HAP-1 (cell line): ENCODE measurements at regions not wholly inside any gene's neighbourhood (a gene's known extent, or its start where the extent isn't known, plus 50 kb on each side); places are given as distances from the start of the nearest gene placed in this dataset.

Experiments used
- DNase-seq, 2 experiments: peaks; one replicate each; pipeline ENCODE4 v3.0.0-alpha.2; 2016 to 2020; ENCODE audit warnings: low spot score in 2 of 2
- H3K27me3 ChIP-seq: fragments of 250-450 bp; sonication (Bioruptor Pico); 2 replicates; pipeline ENCODE4 v1.5.1; 2020; ENCODE audit warnings: low read depth, mild to moderate bottlenecking, moderate library complexity
- H3K36me3 ChIP-seq: fragments of 250-450 bp; sonication (Bioruptor Pico); replicated peaks from 2 replicates; pipeline ENCODE4 v1.5.1; 2020; ENCODE audit warnings: mild to moderate bottlenecking
- H3K4me1 ChIP-seq: fragments of 250-450 bp; sonication (Bioruptor Pico); 2 replicates; pipeline ENCODE4 v1.5.1; 2020; ENCODE audit warnings: mild to moderate bottlenecking
- H3K4me3 ChIP-seq: fragments of 250-450 bp; sonication (Bioruptor Pico); 2 replicates; pipeline ENCODE4 v1.5.1; 2020; ENCODE audit warnings: mild to moderate bottlenecking, moderate library complexity
- H3K9me3 ChIP-seq: fragments of 250-450 bp; sonication (Bioruptor Pico); 2 replicates; pipeline ENCODE4 v1.5.1; 2020; ENCODE audit warnings: mild to moderate bottlenecking, moderate library complexity
- in situ Hi-C: fragments of 300-500 bp; cut with MboI; formaldehyde crosslinking; loops from 3 replicates; pipeline ENCODE4 v1.14.3; 2020; ENCODE audit warnings: low sequenced_read_pairs, inconsistent platforms, mixed read lengths

- in situ Hi-C loops = no loop called here
- no peak overlapping the region for H3K4me3 ChIP-seq
- H3K36me3 ChIP-seq = no peaks in the 10 kb centered on the region
Observed at GRCh38 chr13:65560936-65561335, 1669.2 kb downstream of the PCDH9 start.

GRCh38 chr13:65555962-65556361 lies 1674.2 kb downstream of the PCDH9 start:
- Histone ChIP-seq H3K4me1 (no peaks in the 10 kb centered on the region), H3K9me3 (0 out of 2 replicates have a peak, but pooled peaks cover 2% of the 10 kb centered on the region)

More at GRCh38 chr13:65560936-65561335, 1669.2 kb downstream of the PCDH9 start:
- Histone ChIP-seq H3K9me3 (0 out of 2 replicates have a peak, but pooled peaks cover 2% of the 10 kb centered on the region), H3K4me1 (no peaks in the 10 kb centered on the region), H3K27me3 (no peaks in the 10 kb centered on the region)
- no peak for DNase-seq

GRCh38 chr13:65553096-65553727 lies 1676.9 kb downstream of the PCDH9 start:
- Histone ChIP-seq H3K4me1 (no peaks in the 10 kb centered on the region), H3K4me3 (no peak overlapping the region), H3K27me3 (no peaks in the 10 kb centered on the region), H3K9me3 (0 out of 2 replicates have a peak, but pooled peaks cover 2% of the 10 kb centered on the region), H3K36me3 (no peaks in the 10 kb centered on the region)
- no peak for DNase-seq
- in situ Hi-C loops = no loop called here

More at GRCh38 chr13:65555962-65556361, 1674.2 kb downstream of the PCDH9 start:
- DNase-seq = no peak
- no peaks in the 10 kb centered on the region for H3K36me3 ChIP-seq
- no peaks in the 10 kb centered on the region for H3K27me3 ChIP-seq
- in situ Hi-C loops = no loop called here
- no peak overlapping the region for H3K4me3 ChIP-seq

GRCh38 chr13:65551208-65551607 lies 1678.9 kb downstream of the PCDH9 start:
- in situ Hi-C loops = no loop called here
- Histone ChIP-seq H3K9me3 (no peaks in the 10 kb centered on the region), H3K4me3 (no peak overlapping the region), H3K27me3 (no peaks in the 10 kb centered on the region), H3K4me1 (peaks cover 2% of the 10 kb centered on the region; the same call in 1 of the 2 replicates), H3K36me3 (no peaks in the 10 kb centered on the region)
- no peak for DNase-seq

GRCh38 chr13:65540175-65540574 lies 1690.0 kb downstream of the PCDH9 start:
- H3K27me3 ChIP-seq = no peaks in the 10 kb centered on the region
- H3K4me3 ChIP-seq = no peak overlapping the region
- H3K36me3 ChIP-seq = no peaks in the 10 kb centered on the region
- H3K9me3 ChIP-seq = no peaks in the 10 kb centered on the region
- DNase-seq = no peak
- in situ Hi-C loops = no loop called here
- H3K4me1 ChIP-seq = no peaks in the 10 kb centered on the region

- DNase-seq = no peak
- Histone ChIP-seq H3K36me3 (no peaks in the 10 kb centered on the region), H3K4me1 (no peaks in the 10 kb centered on the region), H3K9me3 (no peaks in the 10 kb centered on the region), H3K27me3 (no peaks in the 10 kb centered on the region), H3K4me3 (no peak overlapping the region)
- in situ Hi-C loops = no loop called here
Observed at GRCh38 chr13:65535370-65535769, 1694.8 kb downstream of the PCDH9 start.

- Histone ChIP-seq H3K4me1 (no peaks in the 10 kb centered on the region), H3K4me3 (no peak overlapping the region), H3K36me3 (no peaks in the 10 kb centered on the region), H3K27me3 (no peaks in the 10 kb centered on the region), H3K9me3 (no peaks in the 10 kb centered on the region)
- no peak for DNase-seq
- in situ Hi-C loops = no loop called here
Observed at GRCh38 chr13:65532231-65532630, 1697.9 kb downstream of the PCDH9 start.

- Histone ChIP-seq H3K36me3 (no peaks in the 10 kb centered on the region), H3K4me3 (no peak overlapping the region), H3K4me1 (no peaks in the 10 kb centered on the region), H3K9me3 (no peaks in the 10 kb centered on the region), H3K27me3 (no peaks in the 10 kb centered on the region)
- in situ Hi-C loops = no loop called here
- no peak for DNase-seq
Observed at GRCh38 chr13:65530688-65531087, 1699.4 kb downstream of the PCDH9 start.

GRCh38 chr13:65529541-65529940 lies 1700.6 kb downstream of the PCDH9 start:
- no peaks in the 10 kb centered on the region for H3K4me1 ChIP-seq
- no peaks in the 10 kb centered on the region for H3K27me3 ChIP-seq
- no peaks in the 10 kb centered on the region for H3K36me3 ChIP-seq
- no peaks in the 10 kb centered on the region for H3K9me3 ChIP-seq
- H3K4me3 ChIP-seq = no peak overlapping the region
- in situ Hi-C loops = no loop called here
- DNase-seq = no peak

- in situ Hi-C loops = no loop called here
- Histone ChIP-seq H3K9me3 (no peaks in the 10 kb centered on the region), H3K36me3 (no peaks in the 10 kb centered on the region), H3K4me3 (no peak overlapping the region), H3K4me1 (no peaks in the 10 kb centered on the region), H3K27me3 (no peaks in the 10 kb centered on the region)
- DNase-seq = no peak
Observed at GRCh38 chr13:65508745-65509144, 1721.4 kb downstream of the PCDH9 start.

GRCh38 chr13:65508338-65508737 lies 1721.8 kb downstream of the PCDH9 start:
- H3K4me3 ChIP-seq = no peak overlapping the region
- no peak for DNase-seq
- in situ Hi-C loops = no loop called here
- no peaks in the 10 kb centered on the region for H3K36me3 ChIP-seq
- H3K4me1 ChIP-seq = no peaks in the 10 kb centered on the region
- no peaks in the 10 kb centered on the region for H3K9me3 ChIP-seq
- H3K27me3 ChIP-seq = no peaks in the 10 kb centered on the region

- in situ Hi-C loops = no loop called here
- Histone ChIP-seq H3K4me3 (no peak overlapping the region), H3K4me1 (no peaks in the 10 kb centered on the region), H3K27me3 (no peaks in the 10 kb centered on the region), H3K36me3 (no peaks in the 10 kb centered on the region), H3K9me3 (no peaks in the 10 kb centered on the region)
- DNase-seq = no peak
Observed at GRCh38 chr13:65505941-65506340, 1724.2 kb downstream of the PCDH9 start.

- H3K9me3 ChIP-seq = no peaks in the 10 kb centered on the region
- no peak overlapping the region for H3K4me3 ChIP-seq
- in situ Hi-C loops = no loop called here
- DNase-seq = no peak
- H3K36me3 ChIP-seq = no peaks in the 10 kb centered on the region
- H3K4me1 ChIP-seq = no peaks in the 10 kb centered on the region
- no peaks in the 10 kb centered on the region for H3K27me3 ChIP-seq
Observed at GRCh38 chr13:65504213-65504612, 1725.9 kb downstream of the PCDH9 start.

GRCh38 chr13:65500481-65500880 lies 1729.7 kb downstream of the PCDH9 start:
- no peak for DNase-seq
- no peaks in the 10 kb centered on the region for H3K9me3 ChIP-seq
- no peaks in the 10 kb centered on the region for H3K27me3 ChIP-seq
- in situ Hi-C loops = no loop called here
- no peak overlapping the region for H3K4me3 ChIP-seq
- H3K36me3 ChIP-seq = no peaks in the 10 kb centered on the region
- H3K4me1 ChIP-seq = no peaks in the 10 kb centered on the region

GRCh38 chr13:65499256-65499655 lies 1730.9 kb downstream of the PCDH9 start:
- DNase-seq = no peak

More at GRCh38 chr13:65499256-65499655, 1730.9 kb downstream of the PCDH9 start:
- in situ Hi-C loops = no loop called here
- no peaks in the 10 kb centered on the region for H3K4me1 ChIP-seq
- H3K27me3 ChIP-seq = no peaks in the 10 kb centered on the region
- no peaks in the 10 kb centered on the region for H3K9me3 ChIP-seq
- H3K36me3 ChIP-seq = no peaks in the 10 kb centered on the region
- H3K4me3 ChIP-seq = no peak overlapping the region
